H9 (cell line): ENCODE measurements at regions not wholly inside any gene's neighbourhood (a gene's known extent, or its start where the extent isn't known, plus 50 kb on each side); places are given as distances from the start of the nearest gene placed in this dataset.

Experiments
- DNase-seq: peaks from one replicate; pipeline ENCODE4 v3.0.0-alpha.2; 2017
- H2AFZ ChIP-seq: one replicate; pipeline ENCODE4 v1.6.1; 2013; ENCODE audit warnings: mild to moderate bottlenecking, low read length, control low read depth, moderate library complexity
- H2AK5ac ChIP-seq: 2 replicates; pipeline ENCODE4 v1.6.1; 2013; ENCODE audit warnings: low read length, control low read depth, mixed read lengths; ENCODE audit not compliant: insufficient read length
- H2BK120ac ChIP-seq: one replicate; pipeline ENCODE4 v1.6.1; 2013; ENCODE audit warnings: low read depth, mild to moderate bottlenecking, low read length, control low read depth, inconsistent platforms; ENCODE audit not compliant: poor library complexity, severe bottlenecking
- H2BK12ac ChIP-seq: 2 replicates; pipeline ENCODE4 v1.6.1; 2013; ENCODE audit warnings: low read length, control low read depth, mixed read lengths, low read depth; ENCODE audit not compliant: insufficient read length
- H2BK15ac ChIP-seq: 2 replicates; pipeline ENCODE4 v1.6.1; 2013; ENCODE audit warnings: low read depth, low read length, control low read depth
- H2BK20ac ChIP-seq: one replicate; pipeline ENCODE4 v1.6.1; 2013; ENCODE audit warnings: low read depth, mild to moderate bottlenecking, low read length, control low read depth, inconsistent platforms; ENCODE audit not compliant: poor library complexity, severe bottlenecking
- H2BK5ac ChIP-seq: 2 replicates; pipeline ENCODE4 v1.6.1; 2013; ENCODE audit warnings: low read length, control low read depth, mixed read lengths; ENCODE audit not compliant: insufficient read length
- H3K14ac ChIP-seq: 2 replicates; pipeline ENCODE4 v1.6.1; 2013; ENCODE audit warnings: low read length, control low read depth; ENCODE audit not compliant: insufficient read depth
- H3K18ac ChIP-seq: 2 replicates; pipeline ENCODE4 v1.6.1; 2013; ENCODE audit warnings: low read depth, mild to moderate bottlenecking, mixed read lengths, low read length, control low read depth; ENCODE audit not compliant: insufficient read length
- H3K23ac ChIP-seq: 2 replicates; pipeline ENCODE4 v1.6.1; 2013; ENCODE audit warnings: low read length, control low read depth, mixed read lengths, low read depth; ENCODE audit not compliant: insufficient read length
- H3K23me2 ChIP-seq: 2 replicates; pipeline ENCODE4 v1.6.1; 2013; ENCODE audit warnings: low read depth, mild to moderate bottlenecking, mixed read lengths, low read length, control low read depth; ENCODE audit not compliant: insufficient read length, poor library complexity, severe bottlenecking
- H3K27ac ChIP-seq: 2 replicates; pipeline ENCODE4 v1.5.1; 2013; ENCODE audit warnings: low read length, control low read depth, mixed read lengths, low read depth; ENCODE audit not compliant: insufficient read length
- H3K27me3 ChIP-seq: 2 replicates; pipeline ENCODE4 v1.6.1; 2013; ENCODE audit warnings: low read length, control low read depth, inconsistent platforms; ENCODE audit not compliant: insufficient read depth
- H3K4ac ChIP-seq: 2 replicates; pipeline ENCODE4 v1.6.1; 2013; ENCODE audit warnings: low read depth, mild to moderate bottlenecking, control low read depth, inconsistent platforms, low read length, moderate library complexity
- H3K4me1 ChIP-seq: 2 replicates; pipeline ENCODE4 v1.6.1; 2013; ENCODE audit warnings: low read length, control low read depth, inconsistent platforms; ENCODE audit not compliant: insufficient read depth
- H3K4me2 ChIP-seq: 2 replicates; pipeline ENCODE4 v1.6.1; 2013; ENCODE audit warnings: low read length, control low read depth, mixed read lengths; ENCODE audit not compliant: insufficient read length, insufficient read depth
- H3K56ac ChIP-seq: 2 replicates; pipeline ENCODE4 v1.6.1; 2013; ENCODE audit warnings: low read depth, mild to moderate bottlenecking, mixed read lengths, low read length, control low read depth; ENCODE audit not compliant: insufficient read length
- H3K79me1 ChIP-seq: 2 replicates; pipeline ENCODE4 v1.6.1; 2013; ENCODE audit warnings: low read depth, mild to moderate bottlenecking, moderate library complexity, low read length, control low read depth, inconsistent platforms; ENCODE audit not compliant: insufficient read depth, poor library complexity, severe bottlenecking
- H3K79me2 ChIP-seq: 2 replicates; pipeline ENCODE4 v1.6.1; 2013; ENCODE audit warnings: low read length, control low read depth, inconsistent platforms; ENCODE audit not compliant: insufficient read depth
- H3K9ac ChIP-seq: 2 replicates; pipeline ENCODE4 v1.6.1; 2013; ENCODE audit warnings: low read length, control low read depth, mixed read lengths; ENCODE audit not compliant: insufficient read length; ENCODE audit errors: extremely low read depth
- H3K9me3 ChIP-seq: one replicate; pipeline ENCODE4 v1.6.1; 2013; ENCODE audit warnings: low read depth, low read length, inconsistent platforms; ENCODE audit not compliant: control insufficient read depth
- H3T11ph ChIP-seq: one replicate; pipeline ENCODE4 v1.6.1; 2013; ENCODE audit warnings: mild to moderate bottlenecking, low read length, control low read depth, inconsistent platforms
- H4K20me1 ChIP-seq: one replicate; pipeline ENCODE4 v1.6.1; 2013; ENCODE audit not compliant: control insufficient read depth, insufficient read length, insufficient read depth
- H4K5ac ChIP-seq: 2 replicates; pipeline ENCODE4 v1.6.1; 2013; ENCODE audit warnings: low read depth, mild to moderate bottlenecking, mixed read lengths, low read length, control low read depth; ENCODE audit not compliant: insufficient read length
- H4K8ac ChIP-seq: replicated peaks from 2 replicates; pipeline ENCODE4 v1.6.1; 2013; ENCODE audit warnings: low read length, control low read depth, mixed read lengths, low read depth; ENCODE audit not compliant: insufficient read length
- H4K91ac ChIP-seq: 2 replicates; pipeline ENCODE4 v1.6.1; 2013; ENCODE audit warnings: low read depth, mild to moderate bottlenecking, moderate library complexity, mixed read lengths, low read length, control low read depth; ENCODE audit not compliant: insufficient read length
- H3K27ac Mint-ChIP-seq, 3 experiments: 2 replicates in 2 of 3; 3 replicates in 1 of 3; pipeline ENCODE4 v1.8.0; 2020 to 2021; ENCODE audit warnings: mixed read lengths in 3 of 3, mild to moderate bottlenecking in 1 of 3, moderate library complexity in 1 of 3
- H3K27me3 Mint-ChIP-seq: 2 replicates; pipeline ENCODE4 v1.8.0; 2021; ENCODE audit warnings: low read depth, mild to moderate bottlenecking, moderate library complexity, mixed read lengths
- H3K36me3 Mint-ChIP-seq, 3 experiments: 2 replicates in 2 of 3; 3 replicates in 1 of 3; pipeline ENCODE4 v1.8.0; 2020 to 2021; ENCODE audit warnings: low read depth in 3 of 3, mixed read lengths in 3 of 3; ENCODE audit not compliant: insufficient read depth in 1 of 3
- H3K4me1 Mint-ChIP-seq, 2 experiments: 2 replicates each; pipeline ENCODE4 v1.8.0; 2020; ENCODE audit warnings: mixed read lengths in 2 of 2
- H3K4me3 Mint-ChIP-seq, 2 experiments: 2 replicates in 1 of 2; 3 replicates in 1 of 2; pipeline ENCODE4 v1.8.0; 2020 to 2021; ENCODE audit warnings: mild to moderate bottlenecking in 2 of 2, mixed read lengths in 2 of 2, moderate library complexity in 1 of 2
- H3K9me3 Mint-ChIP-seq, 2 experiments: 2 replicates in 1 of 2; 3 replicates in 1 of 2; pipeline ENCODE4 v1.8.0; 2020; ENCODE audit warnings: mild to moderate bottlenecking in 2 of 2, mixed read lengths in 2 of 2, moderate library complexity in 1 of 2
- CTCF ChIP-seq: fragments of 200-600 bp; sonication (generic); conservative IDR thresholded peaks from 3 replicates; pipeline ENCODE4 v1.8.0; 2021; ENCODE audit warnings: antibody characterized with exemption, mild to moderate bottlenecking
- WGBS: extraction: QIAGEN DNeasy Blood & Tissue Kit; methylation state at CpG from one replicate; pipeline ENCODE4 v1.1.7; 2013; ENCODE audit warnings: missing lambda C conversion rate, low lambda C conversion rate, mixed read lengths; ENCODE audit not compliant: insufficient read length; ENCODE audit errors: extremely low coverage; 5-methylcytosine and 5-hydroxymethylcytosine counted together

GRCh38 chr2:56133441-56133840 is 50.3 kb upstream of the CCDC85A start:
- H3T11ph ChIP-seq, result no peak overlapping the region
- H3K14ac ChIP-seq, result no peak overlapping the region
- H3K4me1 Mint-ChIP-seq, result peaks cover 0 to 15% of the 10 kb centered on the region in 2 experiments; a peak in 3 of 4 replicates
- no peak overlapping the region for H3K18ac ChIP-seq
- H2BK20ac ChIP-seq, result no peak overlapping the region
- no peaks in the 10 kb centered on the region for H3K23me2 ChIP-seq
- no peak for DNase-seq
- no peaks in the 10 kb centered on the region; the same call in 1 of the 2 replicates for H3K27me3 Mint-ChIP-seq
- no peak overlapping the region for H3K56ac ChIP-seq
- no peak overlapping the region for H3K27ac Mint-ChIP-seq
- no peaks in the 10 kb centered on the region for H3K9me3 ChIP-seq
- no peak overlapping the region for H4K91ac ChIP-seq
- H2BK5ac ChIP-seq, result no peak overlapping the region
- H3K36me3 Mint-ChIP-seq, result peaks cover 0 to 11% (median 9%) of the 10 kb centered on the region in 3 experiments; a peak in 5 of 7 replicates
- peaks cover 6% of the 10 kb centered on the region for H3K79me1 ChIP-seq
- H3K4ac ChIP-seq, result no peak overlapping the region
- no CpG with 5 or more reads among the region's 3 CpGs for WGBS
- no peak overlapping the region for H3K9ac ChIP-seq
- peaks cover 10 to 11% of the 10 kb centered on the region in 2 experiments; a peak in 4 of 5 replicates for H3K9me3 Mint-ChIP-seq
- H3K27me3 ChIP-seq, result no peaks in the 10 kb centered on the region
- no peak overlapping the region for H3K4me2 ChIP-seq
- H2AFZ ChIP-seq, result no peak overlapping the region
- no peak overlapping the region for H3K27ac ChIP-seq
- H2BK12ac ChIP-seq, result no peak overlapping the region
- no peak overlapping the region for H2BK15ac ChIP-seq
- H3K23ac ChIP-seq, result no peak overlapping the region
- no peak overlapping the region for H4K5ac ChIP-seq
- H3K79me2 ChIP-seq, result 0 out of 2 replicates have a peak, but pooled peaks cover 1% of the 10 kb centered on the region
- H4K8ac ChIP-seq, result no peak overlapping the region
- no peaks in the 10 kb centered on the region for H3K4me1 ChIP-seq
- no peak overlapping the region for H2AK5ac ChIP-seq
- H2BK120ac ChIP-seq, result no peak overlapping the region
- TF ChIP-seq CTCF, result no peak
- no peaks in the 10 kb centered on the region for H4K20me1 ChIP-seq
- no peak overlapping the region for H3K4me3 Mint-ChIP-seq
